ENCODE measurements at regions not wholly inside any gene's neighbourhood (a gene's known extent, or its start where the extent isn't known, plus 50 kb on each side); places are given as distances from the start of the nearest gene placed in this dataset.

- TF ChIP-seq CTCF (IDR thresholded peaks at IDR 0.05) (no peak), POLR2A (IDR thresholded peaks at IDR 0.05) (no peak), EP300 (IDR thresholded peaks at IDR 0.05) (no peak)
Measured at GRCh38 chr2:57617318-57617717, 429.3 kb upstream of the VRK2 start.

All from tibial nerve (tissue), 4 donors.